M059J (cell line): ENCODE measurements at regions not wholly inside any gene's neighbourhood (a gene's known extent, or its start where the extent isn't known, plus 50 kb on each side); places are given as distances from the start of the nearest gene placed in this dataset.
"Not testable (repeated sequence)": the region's sequence is repeated elsewhere in the genome, so short reads cannot be mapped to it uniquely, and the experiment has no call there.

Experiments
- DNase-seq: peaks from one replicate; pipeline ENCODE4 v3.0.0-alpha.2; 2012; ENCODE audit warnings: low read depth

- not testable (repeated sequence) for DNase-seq
Observed at GRCh38 chr13:76659074-76659473, 227.1 kb downstream of the KCTD12 start.

GRCh38 chr13:76656500-76656899 lies 229.7 kb downstream of the KCTD12 start:
- no peak for DNase-seq

GRCh38 chr13:76656056-76656455 lies 230.1 kb downstream of the KCTD12 start:
- DNase-seq = no peak

GRCh38 chr13:76654263-76654662 lies 231.9 kb downstream of the KCTD12 start:
- no peak for DNase-seq

- DNase-seq = no peak
Observed at GRCh38 chr13:76651286-76651685, 234.9 kb downstream of the KCTD12 start.

GRCh38 chr13:76647550-76647949 lies 238.7 kb downstream of the KCTD12 start:
- peak; percentile 58 for DNase-seq

GRCh38 chr13:76646946-76647345 lies 239.3 kb downstream of the KCTD12 start:
- peak; percentile 2 for DNase-seq

GRCh38 chr13:76645632-76646031 lies 240.6 kb downstream of the KCTD12 start:
- no peak for DNase-seq

GRCh38 chr13:76644906-76645305 lies 241.3 kb downstream of the KCTD12 start:
- DNase-seq = no peak

- no peak for DNase-seq
Observed at GRCh38 chr13:76643596-76643995, 242.6 kb downstream of the KCTD12 start.

GRCh38 chr13:76641056-76641455 lies 245.1 kb downstream of the KCTD12 start:
- no peak for DNase-seq

GRCh38 chr13:76638882-76639281 lies 247.3 kb downstream of the KCTD12 start:
- peak; percentile 3 for DNase-seq

GRCh38 chr13:76638181-76638580 lies 248.0 kb downstream of the KCTD12 start:
- no peak for DNase-seq

- peak; percentile 2 for DNase-seq
Observed at GRCh38 chr13:76637641-76638141, 248.5 kb downstream of the KCTD12 start.

GRCh38 chr13:76636829-76637228 lies 249.4 kb downstream of the KCTD12 start:
- DNase-seq = no peak

- DNase-seq = no peak
Observed at GRCh38 chr13:76635232-76636230, 250.7 kb downstream of the KCTD12 start.

GRCh38 chr13:76634431-76635191 lies 251.6 kb downstream of the KCTD12 start:
- no peak for DNase-seq

- no peak for DNase-seq
Observed at GRCh38 chr13:76632401-76633044, 253.7 kb downstream of the KCTD12 start.

- no peak for DNase-seq
Observed at GRCh38 chr13:76630629-76631230, 255.5 kb downstream of the KCTD12 start.

- no peak for DNase-seq
Observed at GRCh38 chr13:76622315-76623040, 263.7 kb downstream of the KCTD12 start.

- no peak for DNase-seq
Observed at GRCh38 chr13:76621705-76622104, 264.5 kb downstream of the KCTD12 start.
